ENCODE measurements at regions not wholly inside any gene's neighbourhood (a gene's known extent, or its start where the extent isn't known, plus 50 kb on each side); places are given as distances from the start of the nearest gene placed in this dataset.

DNA sequence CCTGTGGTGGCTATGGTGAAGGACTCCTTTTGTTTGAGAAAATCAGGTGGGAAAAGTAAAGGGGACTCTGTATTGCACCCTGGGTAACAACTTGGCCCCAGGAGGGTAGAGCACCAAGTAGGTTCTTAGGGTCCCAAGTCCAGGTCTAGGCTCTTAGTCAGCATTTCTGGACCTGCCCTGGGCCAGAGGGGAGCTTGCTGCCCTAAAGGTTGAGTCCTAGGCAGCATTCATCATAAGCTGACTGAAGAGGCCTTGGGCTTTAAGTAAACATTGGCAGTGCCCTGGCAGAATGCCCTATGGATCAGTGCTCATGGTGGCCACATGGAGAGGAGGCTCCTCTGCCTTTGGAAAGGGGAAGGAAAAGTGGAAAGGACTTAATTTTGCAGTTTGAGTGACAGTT is 268.5 kb upstream of the CTNNB1 start:
- TF ChIP-seq, protein P1, sequence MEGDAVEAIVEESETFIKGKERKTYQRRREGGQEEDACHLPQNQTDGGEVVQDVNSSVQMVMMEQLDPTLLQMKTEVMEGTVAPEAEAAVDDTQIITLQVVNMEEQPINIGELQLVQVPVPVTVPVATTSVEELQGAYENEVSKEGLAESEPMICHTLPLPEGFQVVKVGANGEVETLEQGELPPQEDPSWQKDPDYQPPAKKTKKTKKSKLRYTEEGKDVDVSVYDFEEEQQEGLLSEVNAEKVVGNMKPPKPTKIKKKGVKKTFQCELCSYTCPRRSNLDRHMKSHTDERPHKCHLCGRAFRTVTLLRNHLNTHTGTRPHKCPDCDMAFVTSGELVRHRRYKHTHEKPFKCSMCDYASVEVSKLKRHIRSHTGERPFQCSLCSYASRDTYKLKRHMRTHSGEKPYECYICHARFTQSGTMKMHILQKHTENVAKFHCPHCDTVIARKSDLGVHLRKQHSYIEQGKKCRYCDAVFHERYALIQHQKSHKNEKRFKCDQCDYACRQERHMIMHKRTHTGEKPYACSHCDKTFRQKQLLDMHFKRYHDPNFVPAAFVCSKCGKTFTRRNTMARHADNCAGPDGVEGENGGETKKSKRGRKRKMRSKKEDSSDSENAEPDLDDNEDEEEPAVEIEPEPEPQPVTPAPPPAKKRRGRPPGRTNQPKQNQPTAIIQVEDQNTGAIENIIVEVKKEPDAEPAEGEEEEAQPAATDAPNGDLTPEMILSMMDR (conservative IDR thresholded peaks at IDR 0.05; ENCODE audit: low read length) = no peak
- no peak for TF ChIP-seq EZH2phosphoT487 (IDR thresholded peaks at IDR 0.05; ENCODE audit: borderline replicate concordance, low read depth, low read length)

Data from OCI-LY7 (cell line).